NCI-H345 (cell line): ENCODE measurements at regions not wholly inside any gene's neighbourhood (a gene's known extent, or its start where the extent isn't known, plus 50 kb on each side); places are given as distances from the start of the nearest gene placed in this dataset.
A peak's percentile ranks its signal among the peaks of the same experiment; 100 is the strongest.
"Not testable (repeated sequence)": the region's sequence is repeated elsewhere in the genome, so short reads cannot be mapped to it uniquely, and the experiment has no call there.

Experiments used
- DNase-seq: peaks from one replicate; lab custom pipeline; 2025; lab: John Stamatoyannopoulos, UW

DNA sequence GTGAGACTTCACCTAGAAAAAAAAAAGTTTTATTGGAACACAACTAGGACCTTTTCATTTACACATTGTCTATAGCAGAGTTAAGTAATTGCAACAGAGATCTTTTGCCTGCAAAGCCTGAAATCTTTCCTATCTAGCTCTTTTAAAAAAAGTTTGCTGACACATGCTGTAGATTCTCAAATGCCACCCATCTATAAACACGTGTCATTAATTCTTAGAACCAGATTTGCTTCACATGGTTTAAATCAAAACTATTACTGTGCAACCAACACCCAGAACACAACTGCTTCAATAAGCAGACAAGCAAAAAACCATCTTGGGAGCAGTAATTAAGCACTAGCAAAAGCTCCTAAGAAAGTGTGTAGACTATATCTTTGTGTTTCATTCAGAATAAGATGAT is 55.0 kb downstream of the OXSM start:
- no peak for DNase-seq

- no peak for DNase-seq
Measured at GRCh38 chr3:25846282-25846681, 56.4 kb downstream of the OXSM start.

- DNase-seq, result no peak
Measured at GRCh38 chr3:25849091-25849490, 59.2 kb downstream of the OXSM start.

DNA sequence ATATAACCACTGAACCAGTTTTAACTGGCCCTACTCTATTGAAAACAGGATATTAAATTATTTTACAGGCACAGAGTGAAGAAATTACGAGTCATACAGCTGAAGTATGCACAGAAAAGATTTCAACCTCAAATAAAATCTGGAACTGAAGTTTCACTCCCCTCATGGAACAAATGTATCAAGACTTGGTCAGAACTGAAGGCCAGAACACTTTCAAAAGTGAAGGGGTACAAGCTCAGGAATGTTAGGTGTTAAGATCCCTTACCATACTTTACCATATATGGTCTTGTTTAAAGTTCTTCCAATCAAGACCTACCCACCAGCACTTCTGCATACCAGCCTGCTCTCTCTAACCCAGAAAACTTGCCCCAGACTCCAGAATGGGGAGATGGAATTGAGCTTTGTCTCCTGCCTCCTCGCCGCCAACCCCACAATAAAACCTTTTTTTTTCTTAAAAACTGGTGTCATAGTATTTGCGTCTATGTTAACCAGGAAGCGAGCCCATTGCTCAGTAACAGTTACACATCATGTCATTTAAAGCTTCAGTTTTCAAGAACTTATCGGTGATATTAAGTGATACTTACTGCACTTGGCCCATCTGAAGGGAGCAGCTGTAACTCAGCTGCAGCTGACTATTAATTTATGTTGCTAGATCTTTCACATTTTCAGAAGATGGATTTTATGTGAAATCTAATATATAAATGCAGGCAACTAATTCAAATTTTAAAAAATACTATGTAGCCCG is 59.9 kb downstream of the OXSM start:
- no peak for DNase-seq

- DNase-seq, result not testable (repeated sequence)
Measured at GRCh38 chr3:25851693-25852259, 61.9 kb downstream of the OXSM start.

DNA sequence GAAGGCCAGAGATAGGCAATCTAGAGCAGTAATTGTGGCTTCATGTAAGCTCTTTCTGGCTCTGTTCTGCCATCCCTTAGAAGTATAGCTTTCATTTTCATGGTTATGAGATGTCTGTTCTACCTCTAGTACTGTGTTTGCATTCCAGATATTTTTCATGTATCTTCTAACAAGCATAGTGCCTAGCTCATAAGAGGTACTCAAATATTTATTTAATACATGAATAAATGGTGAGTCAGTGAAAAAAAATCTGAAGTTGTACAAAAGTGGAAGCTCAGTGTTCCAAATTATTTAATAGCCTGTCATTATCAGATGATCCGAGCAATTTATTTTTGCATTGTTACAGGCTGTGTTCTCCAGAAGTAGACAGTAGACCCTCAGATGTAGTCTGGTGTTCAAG is 64.3 kb downstream of the OXSM start:
- DNase-seq, result no peak

- DNase-seq, result no peak
Measured at GRCh38 chr3:25854635-25855034, 64.7 kb downstream of the OXSM start.

- DNase-seq, result no peak
Measured at GRCh38 chr3:25855266-25855784, 65.4 kb downstream of the OXSM start.

DNA sequence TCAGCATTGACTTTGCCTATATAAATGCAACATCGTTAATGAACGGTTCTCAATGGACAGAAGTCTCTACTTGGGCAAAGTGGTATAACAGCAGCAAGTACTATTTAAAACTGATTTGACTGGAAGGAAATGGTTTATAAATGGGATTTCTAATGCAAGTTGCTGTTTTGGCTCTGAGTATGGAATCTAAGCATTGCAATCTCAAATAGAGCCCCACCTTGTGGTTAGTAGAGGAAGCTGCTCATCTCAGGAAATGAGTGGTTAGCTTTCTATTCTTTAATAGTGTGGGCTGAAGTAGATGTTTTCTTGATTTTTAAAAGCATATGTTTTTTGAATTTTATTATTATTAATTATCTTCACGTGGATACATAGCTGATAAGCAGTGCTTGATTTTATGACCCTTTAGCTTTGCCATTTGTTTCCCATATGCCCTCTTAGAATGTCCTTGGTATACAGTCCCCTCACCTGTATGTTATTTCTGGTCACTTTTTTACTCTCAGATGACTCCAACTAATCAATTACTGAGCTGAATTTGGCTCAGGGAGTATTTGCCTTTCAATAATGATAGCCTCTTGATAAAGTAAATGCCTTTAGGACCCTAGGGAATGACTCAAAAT is 67.1 kb downstream of the OXSM start:
- no peak for DNase-seq

- no peak for DNase-seq
Measured at GRCh38 chr3:25861566-25861965, 71.7 kb downstream of the OXSM start.

GRCh38 chr3:25863011-25863415 is 73.1 kb downstream of the OXSM start:
- DNase-seq, result no peak

- DNase-seq, result no peak
Measured at GRCh38 chr3:25863416-25863959, 73.6 kb downstream of the OXSM start.

DNA sequence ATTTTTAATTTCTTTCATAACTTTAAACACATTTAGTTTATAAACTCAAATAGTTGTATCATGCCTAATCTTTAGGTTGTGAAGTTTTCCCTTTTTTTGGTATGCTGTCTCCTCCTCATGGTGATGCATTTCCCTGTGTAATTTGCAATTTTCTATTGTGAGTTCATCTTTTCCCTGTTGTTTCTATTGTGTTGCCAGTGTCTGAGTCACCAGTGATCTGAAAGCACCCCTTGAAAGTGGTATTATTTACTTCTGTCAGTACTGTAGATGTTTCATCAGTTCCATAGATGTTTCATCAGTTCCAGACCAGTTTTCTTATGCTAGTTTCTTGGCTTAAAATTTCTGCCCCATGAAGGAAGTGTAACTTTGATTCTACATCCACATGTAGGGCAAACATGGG is 80.6 kb downstream of the OXSM start:
- no peak for DNase-seq

- DNase-seq, result no peak
Measured at GRCh38 chr3:25872200-25872877, 82.4 kb downstream of the OXSM start.

- DNase-seq, result no peak
Measured at GRCh38 chr3:25883492-25883891, 93.6 kb downstream of the OXSM start.

GRCh38 chr3:25884981-25885380 is 95.1 kb downstream of the OXSM start:
- no peak for DNase-seq

DNA sequence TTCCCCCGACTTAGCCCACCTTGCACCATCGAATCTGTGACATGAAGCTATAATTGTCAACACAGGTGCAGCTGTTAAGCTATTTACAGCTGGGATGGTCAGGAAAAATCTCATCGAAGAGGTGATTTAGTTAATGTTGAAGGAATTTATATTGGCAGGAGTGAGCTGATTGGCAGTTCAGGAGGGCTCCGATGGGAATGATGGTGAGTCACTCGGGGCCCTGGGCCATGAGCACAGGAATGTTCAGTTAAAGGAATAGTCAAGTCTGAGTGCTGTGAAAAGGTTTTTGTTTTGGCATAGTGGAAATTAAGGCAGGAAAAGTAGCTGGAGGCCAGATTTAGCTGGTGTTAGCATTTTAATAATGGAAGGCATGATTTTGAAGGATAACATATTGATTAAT is 95.7 kb downstream of the OXSM start:
- no peak for DNase-seq

DNA sequence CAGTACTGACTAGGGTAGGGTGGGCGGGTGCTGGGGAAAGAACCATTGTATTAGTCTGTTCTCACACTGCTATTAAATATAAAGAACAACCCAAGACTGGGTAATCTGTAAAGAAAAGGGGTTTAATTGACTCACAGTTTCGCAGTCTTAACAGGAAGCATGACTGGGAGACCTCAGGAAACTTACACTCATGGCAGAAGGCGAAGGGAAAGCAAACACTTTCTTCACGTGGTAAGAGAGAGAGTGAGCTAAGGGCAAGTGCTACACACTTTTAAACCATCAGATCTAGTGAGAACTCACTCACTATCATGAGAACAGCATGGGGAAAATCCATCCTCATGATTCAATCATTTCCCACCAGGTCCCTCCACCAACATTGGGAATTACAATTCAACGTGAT is 98.0 kb downstream of the OXSM start:
- DNase-seq, result no peak

GRCh38 chr3:25888892-25889524 is 99.1 kb downstream of the OXSM start:
- DNase-seq, result peak; percentile 27

- no peak for DNase-seq
Measured at GRCh38 chr3:25889525-25889917, 99.6 kb downstream of the OXSM start.

DNA sequence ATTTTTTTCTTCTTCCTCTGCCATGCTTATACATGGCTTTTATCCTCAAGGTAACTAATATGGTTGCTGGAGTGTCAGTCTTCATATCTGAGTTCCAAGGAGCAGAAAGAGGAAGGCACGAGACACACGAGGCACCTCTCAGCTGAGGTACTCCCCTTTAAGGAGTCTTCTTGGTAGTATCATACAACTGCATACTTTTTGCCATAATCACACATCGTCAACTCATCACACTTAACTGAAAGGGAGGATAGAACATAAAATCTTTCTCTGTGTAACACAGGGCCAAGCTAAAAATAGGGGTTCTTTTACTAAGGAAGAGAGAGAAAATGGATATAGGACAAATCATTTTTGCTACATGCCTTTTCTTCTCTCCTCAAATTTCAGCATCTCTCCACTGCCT is 104.2 kb downstream of the OXSM start:
- no peak for DNase-seq

DNA sequence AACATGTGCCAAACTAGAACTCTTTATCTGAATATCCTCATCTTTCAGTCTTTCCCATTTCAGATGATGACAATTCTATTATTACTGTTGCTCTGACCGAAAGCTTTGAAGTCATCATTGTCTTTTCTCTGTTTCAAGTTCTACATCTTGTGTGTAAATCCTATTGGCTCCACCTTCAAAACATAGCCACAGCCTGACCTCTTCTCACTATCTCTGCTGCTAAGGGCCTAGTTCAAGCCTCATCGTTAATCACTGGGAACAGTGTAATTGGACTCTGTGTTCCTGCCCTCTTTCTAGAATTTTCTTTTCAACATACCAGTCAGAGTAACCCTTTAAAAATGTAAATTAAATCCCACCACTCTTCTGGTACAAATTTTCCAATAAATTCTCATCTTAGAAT is 105.1 kb downstream of the OXSM start:
- no peak for DNase-seq
